ENCODE measurements at regions not wholly inside any gene's neighbourhood (a gene's known extent, or its start where the extent isn't known, plus 50 kb on each side); places are given as distances from the start of the nearest gene placed in this dataset.

DNA sequence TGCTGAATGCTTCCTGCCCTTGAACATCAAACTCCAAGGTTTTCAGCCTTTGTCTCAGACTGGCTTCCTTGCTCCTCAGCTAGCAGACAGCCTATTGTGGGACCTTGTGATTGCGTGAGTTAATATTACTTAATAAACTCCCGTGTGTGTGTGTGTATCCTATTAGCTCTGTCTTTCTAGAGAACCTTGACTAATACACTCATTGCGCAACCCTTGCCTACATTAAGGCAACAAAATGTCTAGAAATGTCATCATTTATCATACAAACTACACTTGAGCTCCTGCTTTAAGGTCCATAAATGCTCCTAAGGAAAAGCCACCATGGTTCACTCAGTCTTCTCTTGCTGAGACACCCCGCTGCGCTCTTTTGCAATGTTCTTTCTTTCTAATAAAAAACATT is 2861.0 kb downstream of the PCDH9 start:
- ATAC-seq (ENCODE audit: low read depth) (no peak), DNase-seq (peak; percentile 5)
- H2AK9ac ChIP-seq (replicated peaks; ENCODE audit: low read depth, low read length, poor library complexity), result no peak overlapping the region
- no peak overlapping the region for H3K18ac ChIP-seq (ENCODE audit: low read depth, low read length)
- CTCF ChIA-PET, result no interaction called here
- no peak overlapping the region for H2BK120ac ChIP-seq (ENCODE audit: low read depth, low read length)
- H3K9ac ChIP-seq (ENCODE audit: low read depth, low read length), result no peak overlapping the region
- TF ChIP-seq CEBPB (IDR thresholded peaks at IDR 0.05; ENCODE audit: low read depth, low read length), result peak; percentile 96
- TF ChIP-seq SMC3 (IDR thresholded peaks at IDR 0.05; ENCODE audit: low read depth, low read length), result no peak
- no peaks in the 10 kb centered on the region for H3K79me1 ChIP-seq (ENCODE audit: low read depth in 1 of 2, low read length in 2 of 2)
- no TSS peak for BruUV-seq (replicated peaks)
- no peak overlapping the region for H3K14ac ChIP-seq (replicated peaks; ENCODE audit: low read depth, low read length)
- no peak overlapping the region for H4K91ac ChIP-seq (ENCODE audit: insufficient read depth, low read depth, low read length)
- no peak overlapping the region for H2BK15ac ChIP-seq (ENCODE audit: low read depth, low read length)
- H3K4me2 ChIP-seq (ENCODE audit: low read depth, low read length), result no peak overlapping the region
- no peak overlapping the region for H3K4me3 ChIP-seq (ENCODE audit: insufficient read depth, low read depth, low read length)
- dilution Hi-C loops (cut with HindIII; ENCODE audit: low sequenced_read_pairs, unreplicated experiment) (no loop called here), intact Hi-C loops (cut with micrococcal nuclease) (no loop called here), in situ Hi-C loops (cut with MboI; ENCODE audit: low sequenced_read_pairs) (no loop called here)
- 100% methylated on average over 1 of the region's 5 CpGs; no CpG with 5 or more reads in 1 of the 2 experiments for WGBS, 2 experiments (ENCODE audit: extremely low coverage in 2 of 2, insufficient read length in 1 of 2)
- H4K8ac ChIP-seq (ENCODE audit: low read depth in 2 of 2, low read length in 2 of 2), result no peak overlapping the region
- POLR2A ChIA-PET (ENCODE audit: unreplicated experiment), result no interaction called here
- no peaks in the 10 kb centered on the region for H3K27me3 ChIP-seq (ENCODE audit: control insufficient read depth, insufficient read depth, low read length)
- no peak overlapping the region for H4K5ac ChIP-seq (ENCODE audit: low read depth, low read length)
- H2BK20ac ChIP-seq (ENCODE audit: low read depth, low read length), result no peak overlapping the region
- no peak overlapping the region for H3K4ac ChIP-seq (ENCODE audit: low read depth, low read length)
- no peak overlapping the region for H2BK5ac ChIP-seq (ENCODE audit: low read depth, low read length, poor library complexity, severe bottlenecking)
- no peaks in the 10 kb centered on the region for H3K4me1 ChIP-seq (ENCODE audit: control insufficient read depth, insufficient read depth, low read length)
- H2AFZ ChIP-seq (replicated peaks; ENCODE audit: low read length, poor library complexity), result no peak overlapping the region
- H3K9me1 ChIP-seq (ENCODE audit: insufficient read depth, low read length), result no peaks in the 10 kb centered on the region
- no peak overlapping the region for H3K27ac ChIP-seq (ENCODE audit: insufficient read depth, low read length)
- H2AK5ac ChIP-seq (ENCODE audit: low read depth, low read length), result no peak overlapping the region
- no peaks in the 10 kb centered on the region for H3K9me3 ChIP-seq (ENCODE audit: control insufficient read depth, insufficient read depth, low read length)
- H3K56ac ChIP-seq (ENCODE audit: extremely low read depth, insufficient read depth, low read length), result no peak overlapping the region
- H4K20me1 ChIP-seq (ENCODE audit: insufficient read depth, low read length), result no peaks in the 10 kb centered on the region
- H3K36me3 ChIP-seq (ENCODE audit: control insufficient read depth, insufficient read depth, low read length), result no peaks in the 10 kb centered on the region
- H3K23ac ChIP-seq (ENCODE audit: low read depth, low read length), result no peak overlapping the region
